AG04450 (cell line): ENCODE measurements at regions not wholly inside any gene's neighbourhood (a gene's known extent, or its start where the extent isn't known, plus 50 kb on each side); places are given as distances from the start of the nearest gene placed in this dataset.

Experiments used
- CTCF ChIA-PET: fragments of 300-600, 350-600 bp; formaldehyde crosslinking; extraction: SDS; loops from one replicate; lab custom pipeline; 2022; ENCODE audit warnings: antibody characterized with exemption, inconsistent platforms; lab: Charles Lee
- POLR2A ChIA-PET: fragments of 350-600 bp; formaldehyde crosslinking; extraction: SDS; loops from one replicate; lab custom pipeline; 2021; ENCODE audit warnings: antibody characterized with exemption, inconsistent platforms; lab: Yijun Ruan, JAX
- DNase-seq: peaks from one replicate; pipeline ENCODE4 v3.0.0-alpha.2; 2011; ENCODE audit warnings: low read depth, low spot score
- H3K27ac ChIP-seq: one replicate; pipeline ENCODE4 v1.5.1; 2012; ENCODE audit warnings: low read depth, low read length, control low read depth
- H3K27me3 ChIP-seq: one replicate; pipeline ENCODE4 v1.6.0; 2012; ENCODE audit warnings: low read length; ENCODE audit not compliant: control insufficient read depth, insufficient read depth
- H3K4me3 ChIP-seq: 2 replicates; pipeline ENCODE4 v1.5.1; 2011; ENCODE audit warnings: mild to moderate bottlenecking, low read depth, low read length, control low read depth
- H3K9me3 ChIP-seq: 2 replicates; pipeline ENCODE4 v1.5.1; 2012; ENCODE audit warnings: low read length; ENCODE audit not compliant: control insufficient read depth, insufficient read depth
- CTCF ChIP-seq: IDR thresholded peaks from 2 replicates; pipeline ENCODE4 v1.5.1; 2011; ENCODE audit warnings: low read depth, low read length, control low read depth, inconsistent platforms

GRCh38 chr2:109694190-109694589 lies 80.0 kb downstream of the SOWAHC start:
- Histone ChIP-seq H3K27me3 (peaks cover 8% of the 10 kb centered on the region), H3K27ac (no peak overlapping the region), H3K4me3 (no peak overlapping the region), H3K9me3 (no peaks in the 10 kb centered on the region)
- DNase-seq, result no peak
- CTCF ChIA-PET, result interaction anchor here (1.7 kb wide), 1 partner anchor 148 kb away, joined by 9 read pairs; no protein-coding TSS in a partner anchor
- POLR2A ChIA-PET, result no interaction called here
- no peak for TF ChIP-seq CTCF

- no peak for DNase-seq
- H3K27ac ChIP-seq, result no peak overlapping the region
- POLR2A ChIA-PET, result no interaction called here
- peaks cover 8% of the 10 kb centered on the region for H3K27me3 ChIP-seq
- no peaks in the 10 kb centered on the region for H3K9me3 ChIP-seq
- CTCF ChIA-PET, result no interaction called here
- H3K4me3 ChIP-seq, result no peak overlapping the region
- TF ChIP-seq CTCF, result no peak
These were observed 81.1 kb downstream of the SOWAHC start for GRCh38 chr2:109695290-109695689.

GRCh38 chr2:109699646-109700045 lies 85.5 kb downstream of the SOWAHC start:
- Histone ChIP-seq H3K27ac (no peak overlapping the region), H3K9me3 (no peaks in the 10 kb centered on the region), H3K27me3 (peaks cover 3% of the 10 kb centered on the region), H3K4me3 (no peak overlapping the region)
- TF ChIP-seq CTCF, result no peak
- ChIA-PET POLR2A (no interaction called here), CTCF (interaction anchor here (1.1 kb wide), 1 partner anchor 153 kb away, joined by 3 read pairs; no protein-coding TSS in a partner anchor)
- DNase-seq, result no peak

- POLR2A ChIA-PET, result no interaction called here
- CTCF ChIA-PET, result interaction anchor here (1.2 kb wide), 1 partner anchor 155 kb away, joined by 3 read pairs; no protein-coding TSS in a partner anchor
- H3K27ac ChIP-seq, result no peak overlapping the region
- TF ChIP-seq CTCF, result no peak
- no peaks in the 10 kb centered on the region for H3K27me3 ChIP-seq
- no peak overlapping the region for H3K4me3 ChIP-seq
- no peak for DNase-seq
- H3K9me3 ChIP-seq, result no peaks in the 10 kb centered on the region
These were observed 86.6 kb downstream of the SOWAHC start for GRCh38 chr2:109700680-109701274.

- no peak for TF ChIP-seq CTCF
- ChIA-PET POLR2A (no interaction called here), CTCF (interaction anchor here (1.2 kb wide), 1 partner anchor 156 kb away, joined by 3 read pairs; no protein-coding TSS in a partner anchor)
These were observed 87.2 kb downstream of the SOWAHC start for GRCh38 chr2:109701362-109701761.

More at GRCh38 chr2:109701362-109701761, 87.2 kb downstream of the SOWAHC start:
- no peak for DNase-seq
- Histone ChIP-seq H3K4me3 (no peak overlapping the region), H3K27me3 (peaks cover under 1% of the 10 kb centered on the region), H3K9me3 (no peaks in the 10 kb centered on the region), H3K27ac (no peak overlapping the region)
